ENCODE measurements at regions not wholly inside any gene's neighbourhood (a gene's known extent, or its start where the extent isn't known, plus 50 kb on each side); places are given as distances from the start of the nearest gene placed in this dataset.

GRCh38 chr1:50347933-50348332 lies 75.3 kb downstream of the DMRTA2 start:
- TF ChIP-seq, protein P1, sequence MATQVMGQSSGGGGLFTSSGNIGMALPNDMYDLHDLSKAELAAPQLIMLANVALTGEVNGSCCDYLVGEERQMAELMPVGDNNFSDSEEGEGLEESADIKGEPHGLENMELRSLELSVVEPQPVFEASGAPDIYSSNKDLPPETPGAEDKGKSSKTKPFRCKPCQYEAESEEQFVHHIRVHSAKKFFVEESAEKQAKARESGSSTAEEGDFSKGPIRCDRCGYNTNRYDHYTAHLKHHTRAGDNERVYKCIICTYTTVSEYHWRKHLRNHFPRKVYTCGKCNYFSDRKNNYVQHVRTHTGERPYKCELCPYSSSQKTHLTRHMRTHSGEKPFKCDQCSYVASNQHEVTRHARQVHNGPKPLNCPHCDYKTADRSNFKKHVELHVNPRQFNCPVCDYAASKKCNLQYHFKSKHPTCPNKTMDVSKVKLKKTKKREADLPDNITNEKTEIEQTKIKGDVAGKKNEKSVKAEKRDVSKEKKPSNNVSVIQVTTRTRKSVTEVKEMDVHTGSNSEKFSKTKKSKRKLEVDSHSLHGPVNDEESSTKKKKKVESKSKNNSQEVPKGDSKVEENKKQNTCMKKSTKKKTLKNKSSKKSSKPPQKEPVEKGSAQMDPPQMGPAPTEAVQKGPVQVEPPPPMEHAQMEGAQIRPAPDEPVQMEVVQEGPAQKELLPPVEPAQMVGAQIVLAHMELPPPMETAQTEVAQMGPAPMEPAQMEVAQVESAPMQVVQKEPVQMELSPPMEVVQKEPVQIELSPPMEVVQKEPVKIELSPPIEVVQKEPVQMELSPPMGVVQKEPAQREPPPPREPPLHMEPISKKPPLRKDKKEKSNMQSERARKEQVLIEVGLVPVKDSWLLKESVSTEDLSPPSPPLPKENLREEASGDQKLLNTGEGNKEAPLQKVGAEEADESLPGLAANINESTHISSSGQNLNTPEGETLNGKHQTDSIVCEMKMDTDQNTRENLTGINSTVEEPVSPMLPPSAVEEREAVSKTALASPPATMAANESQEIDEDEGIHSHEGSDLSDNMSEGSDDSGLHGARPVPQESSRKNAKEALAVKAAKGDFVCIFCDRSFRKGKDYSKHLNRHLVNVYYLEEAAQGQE (IDR thresholded peaks at IDR 0.05; ENCODE audit: borderline replicate concordance) = no peak
- TF ChIP-seq, protein P1 (CRISPR knock-in tag; IDR thresholded peaks at IDR 0.05; ENCODE audit: low read depth) = no peak
- TF ChIP-seq POLR2AphosphoS5 (IDR thresholded peaks at IDR 0.05; ENCODE audit: control insufficient read depth, insufficient read depth, low read depth, low read length) (no peak), ZZZ3 (IDR thresholded peaks at IDR 0.05) (no peak), ZNF589 (CRISPR knock-in tag; IDR thresholded peaks at IDR 0.05; ENCODE audit: low read depth) (no peak), ARID2 (IDR thresholded peaks at IDR 0.05) (no peak), SMAD3 (CRISPR knock-in tag; conservative IDR thresholded peaks at IDR 0.05) (no peak)
- TF ChIP-seq, protein P2, sequence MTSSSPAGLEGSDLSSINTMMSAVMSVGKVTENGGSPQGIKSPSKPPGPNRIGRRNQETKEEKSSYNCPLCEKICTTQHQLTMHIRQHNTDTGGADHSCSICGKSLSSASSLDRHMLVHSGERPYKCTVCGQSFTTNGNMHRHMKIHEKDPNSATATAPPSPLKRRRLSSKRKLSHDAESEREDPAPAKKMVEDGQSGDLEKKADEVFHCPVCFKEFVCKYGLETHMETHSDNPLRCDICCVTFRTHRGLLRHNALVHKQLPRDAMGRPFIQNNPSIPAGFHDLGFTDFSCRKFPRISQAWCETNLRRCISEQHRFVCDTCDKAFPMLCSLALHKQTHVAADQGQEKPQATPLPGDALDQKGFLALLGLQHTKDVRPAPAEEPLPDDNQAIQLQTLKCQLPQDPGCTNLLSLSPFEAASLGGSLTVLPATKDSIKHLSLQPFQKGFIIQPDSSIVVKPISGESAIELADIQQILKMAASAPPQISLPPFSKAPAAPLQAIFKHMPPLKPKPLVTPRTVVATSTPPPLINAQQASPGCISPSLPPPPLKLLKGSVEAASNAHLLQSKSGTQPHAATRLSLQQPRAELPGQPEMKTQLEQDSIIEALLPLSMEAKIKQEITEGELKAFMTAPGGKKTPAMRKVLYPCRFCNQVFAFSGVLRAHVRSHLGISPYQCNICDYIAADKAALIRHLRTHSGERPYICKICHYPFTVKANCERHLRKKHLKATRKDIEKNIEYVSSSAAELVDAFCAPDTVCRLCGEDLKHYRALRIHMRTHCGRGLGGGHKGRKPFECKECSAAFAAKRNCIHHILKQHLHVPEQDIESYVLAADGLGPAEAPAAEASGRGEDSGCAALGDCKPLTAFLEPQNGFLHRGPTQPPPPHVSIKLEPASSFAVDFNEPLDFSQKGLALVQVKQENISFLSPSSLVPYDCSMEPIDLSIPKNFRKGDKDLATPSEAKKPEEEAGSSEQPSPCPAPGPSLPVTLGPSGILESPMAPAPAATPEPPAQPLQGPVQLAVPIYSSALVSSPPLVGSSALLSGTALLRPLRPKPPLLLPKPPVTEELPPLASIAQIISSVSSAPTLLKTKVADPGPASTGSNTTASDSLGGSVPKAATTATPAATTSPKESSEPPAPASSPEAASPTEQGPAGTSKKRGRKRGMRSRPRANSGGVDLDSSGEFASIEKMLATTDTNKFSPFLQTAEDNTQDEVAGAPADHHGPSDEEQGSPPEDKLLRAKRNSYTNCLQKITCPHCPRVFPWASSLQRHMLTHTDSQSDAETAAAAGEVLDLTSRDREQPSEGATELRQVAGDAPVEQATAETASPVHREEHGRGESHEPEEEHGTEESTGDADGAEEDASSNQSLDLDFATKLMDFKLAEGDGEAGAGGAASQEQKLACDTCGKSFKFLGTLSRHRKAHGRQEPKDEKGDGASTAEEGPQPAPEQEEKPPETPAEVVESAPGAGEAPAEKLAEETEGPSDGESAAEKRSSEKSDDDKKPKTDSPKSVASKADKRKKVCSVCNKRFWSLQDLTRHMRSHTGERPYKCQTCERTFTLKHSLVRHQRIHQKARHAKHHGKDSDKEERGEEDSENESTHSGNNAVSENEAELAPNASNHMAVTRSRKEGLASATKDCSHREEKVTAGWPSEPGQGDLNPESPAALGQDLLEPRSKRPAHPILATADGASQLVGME (CRISPR knock-in tag; IDR thresholded peaks at IDR 0.05) = no peak
